ENCODE measurements at regions not wholly inside any gene's neighbourhood (a gene's known extent, or its start where the extent isn't known, plus 50 kb on each side); places are given as distances from the start of the nearest gene placed in this dataset.

GRCh38 chr7:155181768-155182167, 111.6 kb downstream of the HTR5A start:
- no peak for DNase-seq

- no peak for DNase-seq
Measured at GRCh38 chr7:155182406-155182970, 112.4 kb downstream of the HTR5A start.

DNA sequence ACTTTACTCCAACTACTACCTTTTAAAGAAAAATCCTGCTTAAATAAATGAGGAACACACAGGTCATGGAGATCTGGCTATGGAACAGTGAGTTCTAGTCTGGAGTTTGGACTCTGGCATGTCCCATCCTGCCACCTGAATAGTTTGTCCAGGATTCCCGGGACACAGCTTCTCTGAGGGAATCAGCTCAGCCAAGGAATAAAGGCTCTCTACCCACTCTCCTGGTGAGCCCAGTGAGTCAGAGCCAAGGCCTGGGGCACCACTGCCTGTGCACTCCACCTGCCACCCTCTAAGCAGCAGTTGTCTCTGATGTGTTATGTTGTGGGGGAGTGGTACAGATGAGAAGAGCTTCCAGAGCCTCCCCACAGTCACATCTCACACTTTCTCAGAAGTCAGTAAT, 113.5 kb downstream of the HTR5A start:
- no peak for DNase-seq

DNA sequence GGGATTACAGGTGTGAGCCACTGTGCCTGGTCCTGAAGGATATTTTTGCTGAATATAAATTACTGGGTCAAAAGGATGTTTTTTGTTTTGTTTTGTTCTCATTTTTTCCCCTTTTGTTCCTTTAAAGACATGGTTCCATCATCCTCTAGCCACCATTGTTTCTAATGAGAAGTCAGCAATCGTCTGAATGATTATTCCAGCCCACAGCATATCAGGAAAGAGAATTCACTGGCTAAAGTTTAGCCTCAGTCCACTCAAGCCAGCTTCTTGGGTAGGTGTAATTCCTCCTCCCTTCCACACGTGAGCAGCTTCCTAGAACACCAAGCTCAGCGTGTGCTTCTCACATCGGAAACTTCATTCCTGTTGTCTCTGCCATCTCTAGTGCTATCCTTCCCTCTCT, 112.8 kb upstream of the INSIG1 start:
- DNase-seq, result no peak

- DNase-seq, result no peak
Measured at GRCh38 chr7:155187061-155187785, 110.5 kb upstream of the INSIG1 start.

DNA sequence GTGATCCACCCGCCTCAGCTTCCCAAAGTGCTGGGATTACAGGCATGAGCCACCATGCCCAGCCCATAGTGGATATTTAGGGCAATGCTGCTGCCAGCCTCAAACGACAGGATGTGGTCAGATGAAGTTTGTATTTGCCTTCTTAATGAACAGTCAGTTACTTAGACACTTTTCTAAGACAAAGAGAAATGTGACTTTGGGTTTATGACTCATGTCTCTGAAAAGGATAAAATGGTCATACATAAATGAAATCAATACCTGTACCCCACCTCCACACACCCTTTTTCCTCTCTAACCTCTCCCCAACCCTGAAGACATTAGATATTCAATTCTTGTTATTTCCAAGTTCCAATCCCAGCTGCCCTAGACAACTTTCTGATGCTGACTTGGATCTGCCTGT, 109.3 kb upstream of the INSIG1 start:
- no peak for DNase-seq

- no peak for DNase-seq
Measured at GRCh38 chr7:155188821-155189581, 108.7 kb upstream of the INSIG1 start.

- DNase-seq, result no peak
Measured at GRCh38 chr7:155189590-155189989, 108.1 kb upstream of the INSIG1 start.

DNA sequence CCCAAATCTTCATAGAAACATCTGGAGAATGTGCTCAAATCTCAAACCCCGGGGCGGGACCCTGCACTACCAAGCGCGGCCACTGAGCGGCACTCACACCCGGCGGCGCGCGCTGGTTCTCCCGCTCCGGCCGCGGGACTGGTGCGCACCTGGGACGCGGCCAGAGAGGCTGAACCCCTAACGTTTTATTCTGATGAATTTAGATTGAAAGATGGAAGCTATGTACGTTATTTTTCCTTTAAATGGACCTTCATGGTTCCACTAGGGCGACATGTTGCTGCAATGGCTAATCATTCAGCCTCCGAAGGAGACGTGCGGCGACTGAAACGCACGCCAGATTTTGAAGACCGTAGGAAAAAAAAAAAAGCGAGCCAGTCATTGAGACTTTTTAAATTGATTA, 107.0 kb upstream of the INSIG1 start:
- peak; percentile 43 for DNase-seq

- no peak for DNase-seq
Measured at GRCh38 chr7:155191137-155191536, 106.5 kb upstream of the INSIG1 start.

DNA sequence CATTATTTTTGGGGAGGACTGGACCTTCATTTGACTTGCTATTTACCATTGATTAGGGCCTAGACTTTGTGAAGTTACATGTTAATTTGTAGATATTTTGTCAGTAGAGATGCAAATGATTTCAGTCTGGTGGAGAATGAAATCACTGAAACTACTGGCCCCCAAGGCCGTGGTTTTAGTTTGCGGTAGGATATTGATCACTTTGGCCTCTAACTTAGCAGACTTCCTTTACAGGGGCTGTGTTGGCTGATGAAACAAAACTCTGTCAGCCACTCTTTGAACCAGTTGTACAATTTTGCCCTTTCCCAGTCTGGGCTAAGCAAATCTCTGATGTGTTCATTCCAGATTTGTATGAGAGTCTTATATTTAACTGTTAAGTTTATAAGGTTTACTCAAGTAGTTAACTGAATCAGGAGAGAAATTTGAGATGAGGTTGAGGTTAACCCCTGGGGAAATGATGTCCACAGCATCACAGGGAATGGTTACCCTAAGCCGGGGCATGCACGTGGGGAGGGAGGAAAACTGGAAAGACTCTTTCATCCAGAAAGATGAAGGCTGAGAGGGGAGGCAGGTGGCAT, 105.7 kb upstream of the INSIG1 start:
- DNase-seq, result no peak

DNA sequence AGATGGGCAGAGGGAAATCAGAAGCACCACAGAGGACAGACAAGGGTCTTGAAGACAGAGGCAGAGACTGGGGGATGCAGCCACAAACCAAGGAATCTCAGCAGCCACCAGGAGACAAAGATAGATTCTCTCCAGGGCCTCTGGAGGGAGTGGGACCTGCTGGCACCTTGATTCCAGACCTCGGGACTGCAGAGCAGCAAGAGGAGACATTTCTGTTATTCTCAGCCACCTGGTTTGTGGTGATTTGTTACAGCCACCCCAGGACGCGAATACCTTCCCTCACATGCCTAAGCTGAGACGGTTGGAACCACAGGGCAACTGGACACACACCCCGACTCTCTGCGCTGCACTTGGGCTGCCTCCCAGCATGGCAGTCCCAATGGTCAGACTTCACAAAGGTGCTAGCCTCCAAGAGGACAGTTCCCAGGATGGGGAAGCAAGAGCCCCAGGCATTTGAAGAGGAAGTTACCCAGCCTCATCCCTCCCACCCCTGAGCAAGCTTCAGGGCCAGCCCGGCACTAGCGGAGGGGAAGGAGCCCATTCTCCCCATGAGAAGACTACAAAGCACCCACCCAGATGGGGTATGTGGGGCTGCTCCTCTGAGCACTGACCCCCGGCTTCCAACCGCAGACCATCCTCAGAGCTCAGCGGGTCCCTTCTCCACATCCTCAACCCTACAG, 104.6 kb upstream of the INSIG1 start:
- DNase-seq, result no peak

DNA sequence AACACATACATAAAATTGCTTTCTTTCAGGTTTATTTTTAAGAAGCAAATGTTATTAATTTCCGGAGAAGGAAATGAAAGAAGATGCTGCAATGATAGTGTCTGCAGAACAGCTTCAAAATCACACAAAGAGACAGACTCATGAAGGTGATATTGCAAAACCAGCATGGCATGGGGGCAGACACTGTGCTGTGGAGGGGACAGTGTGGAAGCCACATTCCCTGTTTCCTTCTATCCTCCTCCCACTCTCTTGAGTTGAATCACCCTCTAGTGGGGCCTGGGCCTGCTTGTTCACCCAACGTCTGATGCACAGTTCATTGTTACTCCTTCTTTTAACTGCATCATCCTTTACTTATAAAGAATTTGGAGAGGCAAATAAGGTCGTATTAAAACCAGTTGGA, 104.0 kb upstream of the INSIG1 start:
- no peak for DNase-seq

GRCh38 chr7:155194382-155195140, 103.1 kb upstream of the INSIG1 start:
- DNase-seq, result no peak

GRCh38 chr7:155195939-155196523, 101.6 kb upstream of the INSIG1 start:
- no peak for DNase-seq

GRCh38 chr7:155198196-155198892, 99.3 kb upstream of the INSIG1 start:
- DNase-seq, result no peak

DNA sequence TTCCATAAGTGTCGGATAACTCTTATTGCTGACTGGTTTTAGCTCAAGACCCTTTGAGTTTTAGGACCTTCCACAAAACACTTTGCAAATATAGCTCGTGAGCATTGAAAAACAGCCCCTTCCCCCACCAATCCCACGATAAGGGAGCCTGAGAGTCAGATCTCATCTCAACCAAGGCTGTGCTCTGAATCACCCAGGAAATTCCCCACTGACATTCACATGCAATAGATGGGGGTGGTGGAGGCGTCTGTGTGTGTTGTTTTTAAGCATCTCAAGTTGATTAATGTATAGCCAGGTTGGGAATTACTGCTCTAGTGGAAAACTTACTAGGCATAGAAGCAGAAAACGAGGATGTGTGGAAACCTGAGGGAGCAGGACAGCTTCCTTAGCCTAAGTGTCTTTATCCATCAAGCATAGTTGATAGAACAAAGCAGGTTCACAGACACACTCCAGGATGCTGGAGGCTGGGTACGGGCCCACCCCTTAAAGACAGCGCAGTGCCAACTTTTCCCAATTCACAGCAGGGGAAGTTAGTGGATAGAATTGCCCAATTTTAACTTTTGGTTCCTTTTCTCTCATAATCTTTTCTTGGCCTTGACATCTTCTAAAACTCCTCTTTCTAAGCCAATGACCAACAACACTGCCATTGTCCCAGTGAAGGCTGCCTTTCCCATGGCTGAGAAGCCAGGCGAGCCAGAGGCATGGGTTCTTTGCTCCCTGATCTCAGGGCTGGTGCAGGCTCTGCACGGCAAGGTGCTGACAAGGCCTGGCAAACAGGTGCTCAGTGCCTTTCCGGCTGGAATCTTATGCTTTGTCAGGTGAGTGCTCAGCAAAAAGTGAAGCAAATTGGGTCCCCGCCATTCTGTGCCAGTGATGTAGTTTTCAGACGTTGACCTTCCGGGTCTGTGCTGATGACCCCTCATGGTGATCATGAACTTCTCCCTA, 98.5 kb upstream of the INSIG1 start:
- DNase-seq, result no peak

DNA sequence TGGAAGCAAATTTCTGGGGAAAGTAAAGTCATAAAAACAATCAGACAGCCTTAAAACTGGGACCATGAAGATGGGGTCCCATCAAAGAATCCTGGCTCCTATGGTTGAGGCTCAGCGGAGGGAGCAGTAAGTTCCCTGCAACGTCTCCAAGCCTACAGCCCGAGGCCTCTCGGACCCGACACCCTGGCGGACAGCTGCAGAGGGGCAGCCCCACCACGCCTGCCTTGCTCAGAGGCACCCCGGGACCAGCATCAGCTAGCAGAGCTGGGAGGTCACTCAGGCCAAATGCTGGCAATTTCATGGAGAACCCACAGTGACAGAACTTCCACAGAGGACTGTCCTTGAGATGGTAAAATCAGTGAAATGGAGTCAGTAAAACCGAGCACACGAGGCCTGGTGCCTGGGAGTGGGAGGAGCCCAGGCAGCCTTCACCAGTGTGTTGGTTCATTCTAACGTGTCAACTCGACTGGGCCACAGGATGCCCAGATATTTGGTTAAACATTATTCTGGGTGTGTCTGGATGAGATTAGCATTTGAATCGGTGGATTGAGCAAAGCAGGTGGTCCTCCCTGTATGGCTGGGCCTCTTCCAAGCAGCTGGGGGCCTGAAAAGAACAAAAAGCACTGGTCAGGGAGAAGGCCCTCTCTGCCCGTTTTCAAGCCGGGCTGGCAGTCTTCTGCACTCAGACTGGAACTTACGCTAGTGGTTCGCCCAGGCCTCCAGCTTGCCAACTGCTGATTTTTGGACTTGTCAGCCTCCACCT, 96.2 kb upstream of the INSIG1 start:
- DNase-seq, result no peak

Data from renal pelvis (tissue), 1 donor.